ENCODE measurements at regions not wholly inside any gene's neighbourhood (a gene's known extent, or its start where the extent isn't known, plus 50 kb on each side); places are given as distances from the start of the nearest gene placed in this dataset.
A peak's percentile ranks its signal among the peaks of the same experiment; 100 is the strongest.

- no peak overlapping the region for H3K27ac ChIP-seq
- TF ChIP-seq POLR2A (IDR thresholded peaks at IDR 0.05) (no peak), POLR2AphosphoS5 (IDR thresholded peaks at IDR 0.05) (no peak), CTCF (IDR thresholded peaks at IDR 0.05 in 8 of 11, conservative IDR thresholded peaks at IDR 0.05 in 3 of 11) (peak in 10 of 11 experiments; percentile 39 to 82 (median 71))
- no peaks in the 10 kb centered on the region for H3K9me3 ChIP-seq
- peak overlapping the region in 5 of 8 donors; percentile 9 to 63 (median 27) for H3K4me3 ChIP-seq
- intact Hi-C loops (cut with DNase I; ENCODE audit: low total_unique reads): no loop called here
- H3K4me1 ChIP-seq: peaks cover 0 to 11% (median 9%) of the 10 kb centered on the region in 6 donors
- WGBS, 5 donors: 5 to 15% (median 6%) methylated on average over 15 to 64 of the region's 64 CpGs
- DNase-seq: peak; percentile 85
- H3K36me3 ChIP-seq: no peaks in the 10 kb centered on the region
- peaks cover 0 to 45% (median 0%) of the 10 kb centered on the region in 7 donors for H3K27me3 ChIP-seq (replicated peaks in 1 of 7)
Measured at GRCh38 chr18:77899972-77900754, 650.5 kb downstream of the GALR1 start.

- intact Hi-C loops (cut with DNase I; ENCODE audit: low total_unique reads): no loop called here
- H3K4me3 ChIP-seq: no peak overlapping the region
- H3K9me3 ChIP-seq: no peaks in the 10 kb centered on the region
- no peaks in the 10 kb centered on the region for H3K36me3 ChIP-seq
- TF ChIP-seq POLR2A (IDR thresholded peaks at IDR 0.05) (no peak), POLR2AphosphoS5 (IDR thresholded peaks at IDR 0.05) (no peak), CTCF (IDR thresholded peaks at IDR 0.05 in 8 of 11, conservative IDR thresholded peaks at IDR 0.05 in 3 of 11) (no peak)
- H3K27ac ChIP-seq: no peak overlapping the region
- no peak for DNase-seq
- H3K27me3 ChIP-seq (replicated peaks in 1 of 7): peaks cover 0 to 5% (median 0%) of the 10 kb centered on the region in 7 donors
- H3K4me1 ChIP-seq: peaks cover 0 to 6% (median 4%) of the 10 kb centered on the region in 6 donors
- WGBS, 5 donors: 82 to 88% (median 87%) methylated on average over 13 of the region's 13 CpGs
Measured at GRCh38 chr18:77905011-77905410, 655.4 kb downstream of the GALR1 start.

- no peak for TF ChIP-seq POLR2A (IDR thresholded peaks at IDR 0.05)
- TF ChIP-seq POLR2AphosphoS5 (IDR thresholded peaks at IDR 0.05): no peak
- TF ChIP-seq CTCF (IDR thresholded peaks at IDR 0.05 in 8 of 11, conservative IDR thresholded peaks at IDR 0.05 in 3 of 11): no peak
- 88 to 98% (median 92%) methylated on average over 20 to 34 of the region's 34 CpGs for WGBS, 5 donors
- peaks cover 0 to 4% (median 0%) of the 10 kb centered on the region in 7 donors for H3K27me3 ChIP-seq (replicated peaks in 1 of 7)
- intact Hi-C loops (cut with DNase I; ENCODE audit: low total_unique reads): no loop called here
- H3K9me3 ChIP-seq: no peaks in the 10 kb centered on the region
- DNase-seq: peak; percentile 74
- no peak overlapping the region for H3K27ac ChIP-seq
- H3K36me3 ChIP-seq: no peaks in the 10 kb centered on the region
- peaks cover 0 to 2% (median under 1%) of the 10 kb centered on the region in 6 donors for H3K4me1 ChIP-seq
- no peak overlapping the region for H3K4me3 ChIP-seq
Measured at GRCh38 chr18:77905449-77906055, 655.9 kb downstream of the GALR1 start.

Measured in spleen (tissue), 11 donors.